ENCODE measurements at regions not wholly inside any gene's neighbourhood (a gene's known extent, or its start where the extent isn't known, plus 50 kb on each side); places are given as distances from the start of the nearest gene placed in this dataset.

DNA sequence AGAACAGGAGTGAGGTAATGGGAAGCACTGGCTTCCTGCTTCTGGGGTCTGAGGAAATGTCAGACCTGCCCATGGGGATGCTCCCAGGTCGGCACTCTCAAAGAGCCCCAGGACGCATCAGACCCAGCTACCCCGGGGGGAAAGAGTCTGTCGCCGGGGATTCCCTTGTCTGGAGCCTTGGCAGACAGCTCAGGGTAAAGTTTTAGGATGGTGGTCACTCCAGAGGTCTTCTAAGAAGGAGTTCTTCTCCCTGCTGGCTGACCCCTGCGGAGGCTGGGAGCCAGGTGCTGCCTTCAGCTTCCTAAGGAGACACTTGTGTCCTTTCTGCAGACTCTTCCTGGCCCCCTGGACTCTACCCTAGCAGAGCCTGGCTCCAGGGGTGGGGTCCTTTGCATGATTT, 61.9 kb upstream of the PSEN2 start:
- DNase-seq: no peak
- Mint-ChIP-seq H3K4me3 (no peak overlapping the region), H3K4me1 (ENCODE audit: low read depth) (peaks cover 15% of the 10 kb centered on the region), H3K27me3 (ENCODE audit: insufficient read depth) (peaks cover 29% of the 10 kb centered on the region), H3K36me3 (ENCODE audit: low read depth) (no peaks in the 10 kb centered on the region), H3K27ac (no peak overlapping the region), H3K9me3 (no peaks in the 10 kb centered on the region)
- TF ChIP-seq, protein P1, sequence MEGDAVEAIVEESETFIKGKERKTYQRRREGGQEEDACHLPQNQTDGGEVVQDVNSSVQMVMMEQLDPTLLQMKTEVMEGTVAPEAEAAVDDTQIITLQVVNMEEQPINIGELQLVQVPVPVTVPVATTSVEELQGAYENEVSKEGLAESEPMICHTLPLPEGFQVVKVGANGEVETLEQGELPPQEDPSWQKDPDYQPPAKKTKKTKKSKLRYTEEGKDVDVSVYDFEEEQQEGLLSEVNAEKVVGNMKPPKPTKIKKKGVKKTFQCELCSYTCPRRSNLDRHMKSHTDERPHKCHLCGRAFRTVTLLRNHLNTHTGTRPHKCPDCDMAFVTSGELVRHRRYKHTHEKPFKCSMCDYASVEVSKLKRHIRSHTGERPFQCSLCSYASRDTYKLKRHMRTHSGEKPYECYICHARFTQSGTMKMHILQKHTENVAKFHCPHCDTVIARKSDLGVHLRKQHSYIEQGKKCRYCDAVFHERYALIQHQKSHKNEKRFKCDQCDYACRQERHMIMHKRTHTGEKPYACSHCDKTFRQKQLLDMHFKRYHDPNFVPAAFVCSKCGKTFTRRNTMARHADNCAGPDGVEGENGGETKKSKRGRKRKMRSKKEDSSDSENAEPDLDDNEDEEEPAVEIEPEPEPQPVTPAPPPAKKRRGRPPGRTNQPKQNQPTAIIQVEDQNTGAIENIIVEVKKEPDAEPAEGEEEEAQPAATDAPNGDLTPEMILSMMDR (IDR thresholded peaks at IDR 0.05): no peak

DNA sequence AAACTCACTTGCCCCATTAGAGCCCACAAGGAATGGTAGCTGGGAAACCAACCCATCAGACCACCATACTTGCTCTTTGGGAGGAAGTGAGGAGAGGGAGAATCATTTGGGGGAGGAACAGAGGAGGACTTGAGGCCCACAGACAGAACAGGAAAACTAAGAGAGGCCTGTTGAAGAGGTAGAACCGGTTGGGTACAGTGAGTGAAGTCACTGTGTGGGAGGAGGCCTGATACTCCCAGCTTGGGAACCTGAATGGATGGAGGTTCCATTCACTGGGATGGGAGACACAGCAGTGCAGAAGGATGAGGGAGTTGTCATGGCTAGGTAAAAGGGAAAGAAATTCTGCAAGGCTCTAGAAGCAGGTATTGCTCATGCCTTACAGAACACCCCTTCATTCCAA, 63.4 kb upstream of the PSEN2 start:
- H3K36me3 Mint-ChIP-seq (ENCODE audit: low read depth): no peaks in the 10 kb centered on the region
- H3K27ac Mint-ChIP-seq: no peak overlapping the region
- H3K9me3 Mint-ChIP-seq: no peaks in the 10 kb centered on the region
- TF ChIP-seq, protein P1 (IDR thresholded peaks at IDR 0.05): no peak
- no peak for DNase-seq
- peaks cover 29% of the 10 kb centered on the region for H3K27me3 Mint-ChIP-seq (ENCODE audit: insufficient read depth)
- H3K4me1 Mint-ChIP-seq (ENCODE audit: low read depth): peaks cover 15% of the 10 kb centered on the region
- no peak overlapping the region for H3K4me3 Mint-ChIP-seq

DNA sequence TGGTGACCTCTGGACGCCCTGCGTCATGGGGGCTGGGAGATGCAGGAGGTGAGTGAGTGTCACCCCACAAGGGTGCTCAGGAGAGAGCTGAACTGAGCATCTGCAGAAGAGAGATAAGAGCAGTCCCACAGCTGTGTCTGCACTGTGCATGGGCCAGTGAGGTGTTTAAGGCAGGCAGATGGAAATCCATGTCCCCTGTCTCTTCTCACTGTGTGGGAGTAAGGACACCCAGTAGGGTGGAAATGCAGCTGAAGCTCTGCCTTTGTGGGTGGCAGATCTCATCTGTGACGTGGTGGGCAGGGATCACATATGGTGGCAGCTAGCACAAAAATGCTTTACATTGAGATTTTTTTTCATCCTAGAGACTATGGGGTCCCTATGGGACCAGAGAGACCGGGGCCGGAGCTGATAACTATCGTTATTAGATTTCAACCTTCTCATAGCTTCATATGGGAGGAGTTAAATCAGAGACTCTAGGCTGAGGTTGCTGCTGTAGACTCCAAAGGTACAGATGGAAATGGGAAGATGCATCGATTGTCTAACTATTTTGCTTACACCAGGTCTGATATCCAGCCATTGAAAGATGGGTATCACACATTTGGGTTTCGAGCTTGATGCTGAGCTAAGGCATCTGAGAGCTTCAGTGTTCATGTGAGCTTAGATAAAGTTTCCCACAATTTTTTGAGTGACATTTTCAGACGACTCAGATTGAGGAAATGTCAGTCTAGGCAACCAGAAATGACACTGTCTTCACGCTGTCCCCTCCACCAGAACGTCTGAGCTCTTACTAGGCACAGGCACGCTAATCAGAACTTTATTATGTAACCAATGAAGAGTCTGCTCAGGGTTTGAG, 65.3 kb upstream of the PSEN2 start:
- Mint-ChIP-seq H3K4me3 (no peak overlapping the region), H3K27ac (no peak overlapping the region), H3K27me3 (ENCODE audit: insufficient read depth) (peaks cover 30% of the 10 kb centered on the region), H3K4me1 (ENCODE audit: low read depth) (peaks cover 9% of the 10 kb centered on the region), H3K9me3 (no peaks in the 10 kb centered on the region), H3K36me3 (ENCODE audit: low read depth) (no peaks in the 10 kb centered on the region)
- TF ChIP-seq, protein P1 (IDR thresholded peaks at IDR 0.05): no peak
- no peak for DNase-seq

DNA sequence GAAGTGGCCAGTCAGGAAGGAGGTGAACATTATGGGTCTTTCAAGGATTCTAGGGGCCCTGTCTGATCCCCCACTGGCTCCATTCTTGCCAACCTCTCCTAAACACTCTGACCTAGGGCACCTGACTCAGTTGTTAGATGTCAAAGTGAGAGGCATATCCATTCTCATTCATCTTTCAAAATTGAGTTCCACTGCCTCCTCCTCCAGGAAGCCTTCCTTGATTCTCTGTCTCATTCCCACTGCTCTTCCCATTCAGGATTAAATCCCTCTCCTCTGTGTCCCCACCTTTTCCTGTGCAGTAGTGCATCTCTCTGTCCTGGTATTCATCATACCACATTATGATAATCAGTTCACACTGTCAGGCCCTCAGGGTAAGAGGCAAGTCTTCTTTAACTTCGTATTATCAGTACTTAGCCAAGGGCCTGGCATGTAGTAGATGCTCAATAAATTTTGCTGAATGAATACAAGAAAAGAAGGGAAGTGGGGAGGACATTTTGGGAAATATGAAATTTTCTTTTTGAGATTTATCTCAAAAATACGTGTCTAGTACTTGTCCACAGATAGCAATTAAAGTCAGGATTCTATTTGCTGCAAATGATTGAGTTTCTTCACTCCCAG, 61.8 kb upstream of the ITPKB start:
- TF ChIP-seq, protein P1 (IDR thresholded peaks at IDR 0.05): no peak
- no peak for DNase-seq
- no peaks in the 10 kb centered on the region for H3K9me3 Mint-ChIP-seq
- peaks cover 17% of the 10 kb centered on the region for H3K27me3 Mint-ChIP-seq (ENCODE audit: insufficient read depth)
- H3K4me3 Mint-ChIP-seq: no peak overlapping the region
- H3K36me3 Mint-ChIP-seq (ENCODE audit: low read depth): no peaks in the 10 kb centered on the region
- H3K4me1 Mint-ChIP-seq (ENCODE audit: low read depth): no peaks in the 10 kb centered on the region
- no peak overlapping the region for H3K27ac Mint-ChIP-seq

DNA sequence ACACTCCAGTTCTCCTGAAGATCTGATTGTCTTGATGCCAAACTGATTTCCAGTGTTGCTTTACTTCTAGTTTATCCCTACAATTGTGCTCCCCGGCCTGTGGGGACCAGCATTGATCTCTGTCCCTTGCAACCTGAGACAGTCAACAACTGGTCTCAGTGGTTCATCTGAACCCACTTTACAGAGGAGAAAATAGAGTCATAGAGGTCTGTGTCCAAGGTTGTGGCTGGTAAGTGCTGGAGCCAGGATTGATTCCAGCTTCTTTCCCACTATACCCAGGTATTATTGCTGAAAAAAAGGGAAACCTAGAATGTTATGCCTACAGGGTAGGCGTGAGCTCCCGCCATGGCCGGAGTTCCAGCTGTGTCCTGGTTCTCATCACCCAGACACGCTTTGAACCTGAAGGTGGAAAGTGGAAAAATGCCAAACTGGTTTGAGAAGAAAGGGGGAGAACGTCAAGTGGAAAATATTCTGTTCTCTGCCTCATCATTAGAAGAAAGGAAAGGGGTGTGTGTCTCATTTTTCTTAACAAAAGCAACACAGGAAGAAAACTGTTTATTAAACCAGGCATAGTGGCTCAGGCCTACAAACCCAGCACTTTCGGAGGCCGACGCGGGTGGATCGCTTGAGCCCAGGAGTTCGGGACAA, 60.7 kb upstream of the ITPKB start:
- Mint-ChIP-seq H3K4me3 (no peak overlapping the region), H3K9me3 (no peaks in the 10 kb centered on the region), H3K27me3 (ENCODE audit: insufficient read depth) (peaks cover 18% of the 10 kb centered on the region), H3K27ac (no peak overlapping the region), H3K36me3 (ENCODE audit: low read depth) (no peaks in the 10 kb centered on the region), H3K4me1 (ENCODE audit: low read depth) (no peaks in the 10 kb centered on the region)
- TF ChIP-seq, protein P1 (IDR thresholded peaks at IDR 0.05): no peak
- DNase-seq: no peak
